ENCODE measurements at regions not wholly inside any gene's neighbourhood (a gene's known extent, or its start where the extent isn't known, plus 50 kb on each side); places are given as distances from the start of the nearest gene placed in this dataset.
"Not testable (repeated sequence)": the region's sequence is repeated elsewhere in the genome, so short reads cannot be mapped to it uniquely, and the experiment has no call there.

- DNase-seq = no peak
Observed at GRCh38 chr13:67498948-67499347, 268.8 kb upstream of the PCDH9 start.

GRCh38 chr13:67493835-67494234 is 263.7 kb upstream of the PCDH9 start:
- no peak for DNase-seq

- no peak for DNase-seq
Observed at GRCh38 chr13:67489016-67489415, 258.9 kb upstream of the PCDH9 start.

GRCh38 chr13:67481445-67481844 is 251.3 kb upstream of the PCDH9 start:
- no peak for DNase-seq

GRCh38 chr13:67474115-67474514 is 244.0 kb upstream of the PCDH9 start:
- DNase-seq = no peak

GRCh38 chr13:67469623-67470022 is 239.5 kb upstream of the PCDH9 start:
- no peak for DNase-seq

- no peak for DNase-seq
Observed at GRCh38 chr13:67466569-67466968, 236.4 kb upstream of the PCDH9 start.

GRCh38 chr13:67464154-67464553 is 234.0 kb upstream of the PCDH9 start:
- no peak for DNase-seq

- no peak for DNase-seq
Observed at GRCh38 chr13:67462098-67462497, 232.0 kb upstream of the PCDH9 start.

GRCh38 chr13:67452526-67452925 is 222.4 kb upstream of the PCDH9 start:
- DNase-seq = not testable (repeated sequence)

- DNase-seq = no peak
Observed at GRCh38 chr13:67445436-67445835, 215.3 kb upstream of the PCDH9 start.

GRCh38 chr13:67443923-67444322 is 213.8 kb upstream of the PCDH9 start:
- no peak for DNase-seq

GRCh38 chr13:67440236-67440975 is 210.3 kb upstream of the PCDH9 start:
- no peak for DNase-seq

GRCh38 chr13:67439365-67439764 is 209.2 kb upstream of the PCDH9 start:
- no peak for DNase-seq

GRCh38 chr13:67438465-67438864 is 208.3 kb upstream of the PCDH9 start:
- peak in 1 of 2 experiments; percentile 41 for DNase-seq

GRCh38 chr13:67437244-67437643 is 207.1 kb upstream of the PCDH9 start:
- no peak for DNase-seq

- no peak for DNase-seq
Observed at GRCh38 chr13:67421475-67421874, 191.3 kb upstream of the PCDH9 start.

GRCh38 chr13:67416047-67416925 is 186.2 kb upstream of the PCDH9 start:
- peak; percentile 1 to 42 for DNase-seq

- DNase-seq = peak in 1 of 2 experiments; percentile 54
Observed at GRCh38 chr13:67410645-67411044, 180.5 kb upstream of the PCDH9 start.

- peak; percentile 44 to 59 for DNase-seq
Observed at GRCh38 chr13:67408798-67409197, 178.7 kb upstream of the PCDH9 start.

- no peak for DNase-seq
Observed at GRCh38 chr13:67402546-67402945, 172.4 kb upstream of the PCDH9 start.

- no peak for DNase-seq
Observed at GRCh38 chr13:67395577-67395976, 165.4 kb upstream of the PCDH9 start.

- DNase-seq = no peak
Observed at GRCh38 chr13:67392014-67392413, 161.9 kb upstream of the PCDH9 start.

- no peak for DNase-seq
Observed at GRCh38 chr13:67390462-67391086, 160.4 kb upstream of the PCDH9 start.
